HG03045 (cell line): ENCODE measurements at regions not wholly inside any gene's neighbourhood (a gene's known extent, or its start where the extent isn't known, plus 50 kb on each side); places are given as distances from the start of the nearest gene placed in this dataset.

Experiments used
- ATAC-seq: cut with Tn5 transposase; IDR thresholded peaks from one replicate; pipeline ENCODE4 v1.9.1; 2021; ENCODE audit warnings: mild to moderate bottlenecking, moderate library complexity; ENCODE audit not compliant: unreplicated experiment

- ATAC-seq: no peak
Measured at GRCh38 chr2:56508662-56509061, 324.9 kb downstream of the CCDC85A start.

- ATAC-seq: no peak
Measured at GRCh38 chr2:56510610-56511009, 326.8 kb downstream of the CCDC85A start.

- no peak for ATAC-seq
Measured at GRCh38 chr2:56515399-56515798, 331.6 kb downstream of the CCDC85A start.

DNA sequence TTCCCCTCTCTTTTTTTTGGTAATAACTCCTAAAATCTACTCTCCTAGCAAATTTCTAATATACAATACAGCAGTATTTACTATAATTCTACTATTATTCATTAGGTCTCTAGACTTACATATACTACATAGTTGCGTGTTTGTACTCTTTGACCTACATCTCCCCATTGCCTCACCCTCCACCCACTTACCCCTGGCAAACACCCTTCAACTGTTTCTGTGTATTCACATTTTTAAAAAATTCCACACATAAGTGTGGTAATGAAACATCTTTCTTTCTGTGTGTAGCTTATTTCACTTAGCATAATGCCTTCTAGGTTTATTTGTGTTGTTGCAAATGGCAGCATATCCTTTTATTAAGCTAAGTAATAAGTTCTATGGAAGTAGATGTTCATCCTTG, 336.0 kb downstream of the CCDC85A start:
- ATAC-seq: no peak

GRCh38 chr2:56522605-56523089, 338.9 kb downstream of the CCDC85A start:
- ATAC-seq: no peak

- ATAC-seq: no peak
Measured at GRCh38 chr2:56523816-56524215, 340.0 kb downstream of the CCDC85A start.

GRCh38 chr2:56531668-56532420, 348.1 kb downstream of the CCDC85A start:
- ATAC-seq: no peak

GRCh38 chr2:56534321-56534720, 350.5 kb downstream of the CCDC85A start:
- ATAC-seq: no peak

GRCh38 chr2:56537756-56538155, 354.0 kb downstream of the CCDC85A start:
- no peak for ATAC-seq

DNA sequence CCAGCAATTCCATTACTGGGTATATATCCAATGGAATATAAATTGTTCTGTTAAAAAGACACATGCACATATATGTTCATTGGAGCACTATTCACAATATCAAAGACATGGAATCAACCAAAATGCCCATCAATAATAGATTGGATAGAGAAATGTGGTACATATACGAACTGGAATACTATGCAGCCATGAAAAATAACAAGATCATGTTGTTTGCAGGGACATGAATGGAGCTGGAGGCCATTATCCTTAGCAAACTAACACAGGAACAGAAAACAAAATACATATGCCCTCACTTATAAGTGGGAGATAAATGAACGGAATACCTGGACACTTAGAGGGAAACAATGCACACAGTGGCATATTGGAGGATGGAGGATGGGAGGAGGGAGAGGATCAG, 355.8 kb downstream of the CCDC85A start:
- no peak for ATAC-seq

DNA sequence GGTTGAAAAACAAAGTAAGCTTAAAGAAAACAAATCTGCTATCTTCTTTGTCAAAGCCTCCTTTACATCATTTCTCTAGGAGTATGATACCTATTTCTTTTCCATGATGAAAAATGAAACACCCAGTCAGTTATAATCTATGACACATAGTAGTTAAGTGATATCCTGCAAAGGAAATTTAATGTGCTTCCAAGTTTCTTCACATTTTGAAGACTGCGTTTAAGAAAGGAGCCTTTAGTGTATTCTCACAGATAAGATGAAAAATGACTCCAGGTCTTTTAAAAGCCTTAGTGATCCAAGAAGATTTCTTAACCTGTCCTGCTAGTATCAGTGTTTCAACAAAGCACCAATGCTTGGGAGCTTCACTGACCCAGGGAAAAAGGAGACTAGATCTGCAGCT, 356.7 kb downstream of the CCDC85A start:
- ATAC-seq: no peak

DNA sequence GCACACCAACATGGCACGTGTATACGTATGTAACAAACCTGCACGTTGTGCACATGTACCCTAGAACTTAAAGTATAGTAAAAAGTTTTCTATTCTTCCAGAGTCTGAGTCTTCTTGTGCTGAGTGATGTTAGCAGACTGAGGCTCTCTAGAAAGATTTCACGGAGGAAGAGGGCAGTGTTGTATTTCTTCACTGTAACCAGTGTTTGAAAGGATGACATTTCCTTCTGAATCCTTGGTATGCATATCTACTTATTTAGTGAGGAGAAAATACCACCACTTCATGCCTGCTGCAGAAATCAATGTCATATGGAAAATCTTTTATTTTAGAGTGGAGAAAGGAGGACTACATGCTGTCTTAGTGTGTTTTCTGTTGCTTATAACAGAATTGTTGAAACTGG, 357.1 kb downstream of the CCDC85A start:
- ATAC-seq: no peak

GRCh38 chr2:56542213-56542612, 358.4 kb downstream of the CCDC85A start:
- ATAC-seq: no peak

- ATAC-seq: no peak
Measured at GRCh38 chr2:56565143-56565542, 381.4 kb downstream of the CCDC85A start.

DNA sequence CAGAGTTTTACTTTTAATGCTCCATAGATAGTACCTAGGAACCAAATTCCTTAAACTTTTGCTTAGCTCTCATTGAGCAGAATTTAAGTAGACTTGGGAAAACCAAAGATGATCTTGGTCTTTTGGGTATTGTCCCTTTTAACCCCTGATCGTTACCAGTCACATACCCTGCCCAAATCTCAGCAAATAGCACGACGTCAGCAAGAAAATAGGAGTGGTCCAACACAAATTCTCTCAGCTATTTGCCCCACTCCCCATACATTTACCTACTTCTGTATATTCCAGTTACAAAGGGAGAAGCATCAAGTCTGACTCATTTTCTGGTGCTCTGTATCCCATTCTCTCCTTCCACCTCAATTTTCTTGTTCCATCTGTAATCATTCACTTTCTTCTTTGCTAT, 387.3 kb downstream of the CCDC85A start:
- no peak for ATAC-seq

DNA sequence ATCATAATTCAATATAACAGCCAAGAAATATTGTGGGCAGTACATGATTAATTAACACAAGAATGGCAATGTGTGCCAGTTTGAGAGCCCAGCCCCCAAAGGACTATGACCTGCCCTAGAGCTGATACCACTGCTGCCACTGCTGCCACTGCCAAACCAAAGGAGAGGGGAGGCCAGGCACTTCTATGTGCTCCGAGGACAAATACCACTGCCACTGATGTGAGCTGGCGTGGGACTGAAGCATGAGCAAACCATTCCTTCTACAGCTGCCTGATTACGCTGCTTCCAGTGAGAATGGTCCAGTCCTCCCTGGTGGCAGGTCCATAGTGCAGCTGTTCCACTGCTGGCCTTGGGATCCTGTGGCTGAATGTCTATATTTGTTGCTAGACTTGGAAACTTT, 392.2 kb downstream of the CCDC85A start:
- no peak for ATAC-seq

DNA sequence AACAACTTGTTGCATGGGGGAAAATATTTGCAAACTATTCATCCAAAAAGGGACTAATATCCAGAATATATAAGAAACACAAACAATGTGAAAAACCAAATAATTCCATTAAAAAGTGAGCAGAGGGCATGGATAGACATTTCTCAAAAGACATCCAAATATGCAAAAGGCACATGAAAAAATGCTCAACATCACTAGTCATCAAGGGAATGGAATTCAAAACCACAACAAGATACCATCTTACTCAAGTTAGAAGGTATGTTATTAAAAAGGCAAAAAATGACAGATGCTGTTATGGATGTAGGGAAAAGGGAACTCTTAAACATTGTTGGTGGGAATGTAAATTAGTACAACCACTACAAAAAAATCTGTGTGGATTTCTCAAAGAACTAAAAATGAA, 396.5 kb downstream of the CCDC85A start:
- no peak for ATAC-seq

- ATAC-seq: no peak
Measured at GRCh38 chr2:56582570-56582969, 398.8 kb downstream of the CCDC85A start.

DNA sequence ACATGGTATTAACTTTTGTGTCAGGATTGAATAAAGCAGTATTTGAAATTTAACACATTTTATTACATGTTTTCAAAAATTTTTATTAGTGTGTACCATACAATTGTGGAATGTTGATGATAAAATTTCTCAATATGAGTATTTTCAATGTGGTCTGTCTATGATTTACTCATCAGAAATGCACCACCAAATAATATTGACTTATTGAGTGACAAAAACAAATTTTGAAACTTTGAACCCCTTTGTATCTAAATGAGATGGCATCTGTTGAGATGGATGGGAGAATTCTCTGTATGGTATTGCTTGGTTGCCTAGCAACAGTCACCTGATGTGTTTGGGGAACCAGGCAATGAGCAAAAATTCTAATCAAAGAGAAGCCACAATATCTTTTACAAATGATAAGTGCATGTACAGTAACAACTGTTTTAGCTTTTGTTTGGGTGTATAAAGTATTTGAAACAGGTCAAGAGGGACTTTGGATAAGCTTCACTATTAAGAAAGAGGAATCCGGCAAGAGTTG, 400.1 kb downstream of the CCDC85A start:
- no peak for ATAC-seq

DNA sequence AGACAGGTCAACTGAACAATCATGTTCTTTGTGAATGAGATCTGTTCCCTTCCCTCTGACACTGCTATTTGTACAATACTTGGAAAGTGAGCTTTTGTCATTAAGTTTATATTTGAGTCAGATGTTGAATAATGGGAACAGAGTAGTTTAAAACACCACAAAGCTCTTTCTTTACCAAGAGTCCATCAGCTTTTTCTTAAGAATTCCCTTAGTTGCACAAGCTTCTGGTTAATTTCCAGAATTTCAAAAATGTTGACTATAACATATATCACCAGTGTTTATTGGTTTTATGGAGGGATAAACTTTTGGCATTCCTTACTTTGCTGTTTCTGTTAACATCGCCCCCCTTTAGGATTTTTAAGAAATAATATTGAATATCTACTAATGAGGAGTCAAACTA, 403.7 kb downstream of the CCDC85A start:
- ATAC-seq: no peak

DNA sequence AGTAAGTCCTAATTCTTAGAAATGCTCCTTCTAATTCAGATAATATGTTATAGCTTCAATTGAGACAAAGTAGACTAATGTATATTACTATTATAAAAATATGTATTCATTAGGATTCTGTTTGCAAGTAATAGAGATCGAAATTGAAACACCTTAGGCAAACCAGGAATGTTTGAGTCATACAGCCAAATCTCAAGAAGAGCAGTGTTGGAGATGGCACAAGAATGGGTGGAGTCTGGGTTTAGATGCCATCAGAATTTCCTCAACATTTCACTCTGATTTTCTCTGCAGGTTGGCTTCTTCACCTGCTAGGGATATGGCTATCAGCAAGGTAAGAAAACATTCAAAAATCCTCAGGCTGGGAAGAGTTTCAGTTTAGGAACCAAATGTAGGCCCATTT, 405.4 kb downstream of the CCDC85A start:
- no peak for ATAC-seq

DNA sequence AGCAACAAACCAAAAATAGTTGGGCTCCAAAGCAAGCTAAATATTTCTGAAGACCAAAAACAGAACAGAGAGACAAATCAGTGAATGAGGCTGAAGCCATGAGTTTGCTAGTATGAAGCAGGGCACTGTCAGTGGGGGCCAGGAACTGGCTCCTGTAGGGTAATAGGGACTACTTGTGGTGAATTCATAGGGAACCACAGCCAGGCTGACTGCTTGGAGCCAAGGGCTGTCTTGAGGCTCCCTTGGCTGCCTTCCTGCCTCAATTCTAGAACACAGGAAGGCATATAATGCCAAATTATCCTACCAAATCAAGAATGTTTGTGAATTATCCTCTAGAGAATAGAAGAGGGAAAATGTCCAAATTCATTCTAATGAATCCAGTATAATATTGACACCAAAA, 406.0 kb downstream of the CCDC85A start:
- no peak for ATAC-seq

DNA sequence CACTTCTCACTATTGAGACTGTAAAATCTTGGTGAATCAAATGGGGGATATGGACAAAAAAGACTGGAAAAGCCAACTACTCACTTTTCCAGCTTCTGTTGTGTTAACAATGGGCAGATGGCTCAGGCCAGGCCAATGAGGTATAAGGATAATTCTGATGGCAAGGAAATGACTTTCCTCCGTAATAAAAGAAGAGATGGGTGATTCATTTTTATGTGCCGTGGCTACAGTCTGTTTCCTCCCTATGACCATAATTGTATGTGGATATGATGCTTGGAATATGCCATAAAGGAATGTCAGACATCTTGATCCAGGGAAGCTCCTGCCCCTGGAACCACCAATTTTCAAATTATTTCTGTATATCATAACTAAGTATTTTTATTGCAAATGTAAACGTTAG, 406.8 kb downstream of the CCDC85A start:
- ATAC-seq: no peak
